K562 (cell line): ENCODE measurements at regions not wholly inside any gene's neighbourhood (a gene's known extent, or its start where the extent isn't known, plus 50 kb on each side); places are given as distances from the start of the nearest gene placed in this dataset.

Source experiments
- BRF1 ChIP-seq: IDR thresholded peaks from 3 replicates; pipeline ENCODE4 v1.6.1; 2011; ENCODE audit warnings: borderline replicate concordance, mild to moderate bottlenecking; ENCODE audit not compliant: insufficient read length; ENCODE audit errors: extremely low read depth
- GTF2F1 ChIP-seq: IDR thresholded peaks from 2 replicates; pipeline ENCODE4 v1.6.1; 2011; ENCODE audit warnings: low read depth, low read length, improper control_type of control experiment
- MCM2 ChIP-seq: fragments of 450-650 bp; IDR thresholded peaks from 2 replicates; pipeline ENCODE4 v1.6.1; 2017; ENCODE audit warnings: low read depth, mild to moderate bottlenecking
- MTA1 ChIP-seq: fragments of 450-650 bp; IDR thresholded peaks from 2 replicates; pipeline ENCODE4 v1.6.1; 2017; ENCODE audit warnings: borderline replicate concordance
- SIX5 ChIP-seq, 2 experiments: IDR thresholded peaks; 2 replicates each; pipeline ENCODE4 v1.6.1; 2011; ENCODE audit warnings: low read length in 2 of 2, borderline replicate concordance in 1 of 2, low read depth in 1 of 2, mild to moderate bottlenecking in 1 of 2, moderate library complexity in 1 of 2; ENCODE audit not compliant: insufficient read depth in 1 of 2
- ZFP36 ChIP-seq: fragments of 150-350 bp; IDR thresholded peaks from 2 replicates; pipeline ENCODE4 v1.6.1; 2018; ENCODE audit warnings: low read length, low read depth; ENCODE audit not compliant: partially characterized antibody
- TF ChIP-seq, protein P1 (sequence below): fragments of 200-600 bp; sonication (generic); IDR thresholded peaks from one replicate; pipeline ENCODE4 v1.6.1; 2012; ENCODE audit warnings: mild to moderate bottlenecking, low read depth, low read length, inconsistent platforms
- TF ChIP-seq, protein P2 (sequence below): fragments of 250-450 bp; sonication (Bioruptor Pico); IDR thresholded peaks from 2 replicates; pipeline ENCODE4 v1.4.0; 2020; ENCODE audit warnings: mild to moderate bottlenecking
- TF ChIP-seq, protein P3 (sequence below), 3 experiments: IDR thresholded peaks in 2 of 3; conservative IDR thresholded peaks in 1 of 3; 2 replicates each; pipeline ENCODE4 v1.5.1; 2011 to 2012; ENCODE audit warnings: low read length in 3 of 3, mild to moderate bottlenecking in 3 of 3, control low read depth in 2 of 3, improper control_type of control experiment in 1 of 3, inconsistent platforms in 1 of 3, low read depth in 1 of 3, mixed read lengths in 1 of 3, moderate library complexity in 1 of 3; ENCODE audit not compliant: insufficient read depth in 2 of 3
- TF ChIP-seq, protein P4 (sequence below): fragments of 200-400 bp; formaldehyde crosslinking; IDR thresholded peaks from 2 replicates; pipeline ENCODE4 v1.6.1; 2017; ENCODE audit warnings: mild to moderate bottlenecking, low read depth, low read length, moderate library complexity

DNA sequence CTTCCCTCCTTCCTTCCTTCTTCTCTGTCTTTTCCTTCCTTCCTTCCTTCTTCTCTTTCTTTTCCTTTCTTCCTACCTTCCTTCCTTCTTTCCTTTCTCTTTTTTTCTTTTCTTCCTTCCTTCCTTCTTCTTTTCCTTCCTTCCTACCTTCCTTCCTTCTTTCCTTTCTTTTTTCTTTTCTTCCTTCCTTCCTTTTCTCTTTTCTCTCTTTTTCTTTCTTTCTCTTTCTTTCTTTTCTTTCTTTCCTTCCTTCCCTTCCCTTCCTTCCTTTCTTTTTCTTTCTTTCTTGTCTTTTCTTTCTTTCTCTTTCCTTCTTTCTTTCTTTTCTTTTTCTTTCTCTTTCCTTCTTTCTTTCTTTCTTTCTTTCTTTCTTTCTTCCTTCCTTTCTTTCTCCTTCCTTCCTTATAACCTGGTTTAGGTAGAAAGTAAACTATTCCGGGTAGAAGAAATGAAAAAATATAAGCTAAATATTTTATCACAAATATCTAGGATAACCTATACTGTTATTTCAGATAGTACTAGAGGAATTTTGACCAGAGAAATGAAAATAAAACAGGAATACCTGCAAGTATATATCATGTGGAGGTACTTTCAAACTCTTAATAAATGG lies 1741.8 kb upstream of the CDH9 start (continued):
- TF ChIP-seq, protein P1, sequence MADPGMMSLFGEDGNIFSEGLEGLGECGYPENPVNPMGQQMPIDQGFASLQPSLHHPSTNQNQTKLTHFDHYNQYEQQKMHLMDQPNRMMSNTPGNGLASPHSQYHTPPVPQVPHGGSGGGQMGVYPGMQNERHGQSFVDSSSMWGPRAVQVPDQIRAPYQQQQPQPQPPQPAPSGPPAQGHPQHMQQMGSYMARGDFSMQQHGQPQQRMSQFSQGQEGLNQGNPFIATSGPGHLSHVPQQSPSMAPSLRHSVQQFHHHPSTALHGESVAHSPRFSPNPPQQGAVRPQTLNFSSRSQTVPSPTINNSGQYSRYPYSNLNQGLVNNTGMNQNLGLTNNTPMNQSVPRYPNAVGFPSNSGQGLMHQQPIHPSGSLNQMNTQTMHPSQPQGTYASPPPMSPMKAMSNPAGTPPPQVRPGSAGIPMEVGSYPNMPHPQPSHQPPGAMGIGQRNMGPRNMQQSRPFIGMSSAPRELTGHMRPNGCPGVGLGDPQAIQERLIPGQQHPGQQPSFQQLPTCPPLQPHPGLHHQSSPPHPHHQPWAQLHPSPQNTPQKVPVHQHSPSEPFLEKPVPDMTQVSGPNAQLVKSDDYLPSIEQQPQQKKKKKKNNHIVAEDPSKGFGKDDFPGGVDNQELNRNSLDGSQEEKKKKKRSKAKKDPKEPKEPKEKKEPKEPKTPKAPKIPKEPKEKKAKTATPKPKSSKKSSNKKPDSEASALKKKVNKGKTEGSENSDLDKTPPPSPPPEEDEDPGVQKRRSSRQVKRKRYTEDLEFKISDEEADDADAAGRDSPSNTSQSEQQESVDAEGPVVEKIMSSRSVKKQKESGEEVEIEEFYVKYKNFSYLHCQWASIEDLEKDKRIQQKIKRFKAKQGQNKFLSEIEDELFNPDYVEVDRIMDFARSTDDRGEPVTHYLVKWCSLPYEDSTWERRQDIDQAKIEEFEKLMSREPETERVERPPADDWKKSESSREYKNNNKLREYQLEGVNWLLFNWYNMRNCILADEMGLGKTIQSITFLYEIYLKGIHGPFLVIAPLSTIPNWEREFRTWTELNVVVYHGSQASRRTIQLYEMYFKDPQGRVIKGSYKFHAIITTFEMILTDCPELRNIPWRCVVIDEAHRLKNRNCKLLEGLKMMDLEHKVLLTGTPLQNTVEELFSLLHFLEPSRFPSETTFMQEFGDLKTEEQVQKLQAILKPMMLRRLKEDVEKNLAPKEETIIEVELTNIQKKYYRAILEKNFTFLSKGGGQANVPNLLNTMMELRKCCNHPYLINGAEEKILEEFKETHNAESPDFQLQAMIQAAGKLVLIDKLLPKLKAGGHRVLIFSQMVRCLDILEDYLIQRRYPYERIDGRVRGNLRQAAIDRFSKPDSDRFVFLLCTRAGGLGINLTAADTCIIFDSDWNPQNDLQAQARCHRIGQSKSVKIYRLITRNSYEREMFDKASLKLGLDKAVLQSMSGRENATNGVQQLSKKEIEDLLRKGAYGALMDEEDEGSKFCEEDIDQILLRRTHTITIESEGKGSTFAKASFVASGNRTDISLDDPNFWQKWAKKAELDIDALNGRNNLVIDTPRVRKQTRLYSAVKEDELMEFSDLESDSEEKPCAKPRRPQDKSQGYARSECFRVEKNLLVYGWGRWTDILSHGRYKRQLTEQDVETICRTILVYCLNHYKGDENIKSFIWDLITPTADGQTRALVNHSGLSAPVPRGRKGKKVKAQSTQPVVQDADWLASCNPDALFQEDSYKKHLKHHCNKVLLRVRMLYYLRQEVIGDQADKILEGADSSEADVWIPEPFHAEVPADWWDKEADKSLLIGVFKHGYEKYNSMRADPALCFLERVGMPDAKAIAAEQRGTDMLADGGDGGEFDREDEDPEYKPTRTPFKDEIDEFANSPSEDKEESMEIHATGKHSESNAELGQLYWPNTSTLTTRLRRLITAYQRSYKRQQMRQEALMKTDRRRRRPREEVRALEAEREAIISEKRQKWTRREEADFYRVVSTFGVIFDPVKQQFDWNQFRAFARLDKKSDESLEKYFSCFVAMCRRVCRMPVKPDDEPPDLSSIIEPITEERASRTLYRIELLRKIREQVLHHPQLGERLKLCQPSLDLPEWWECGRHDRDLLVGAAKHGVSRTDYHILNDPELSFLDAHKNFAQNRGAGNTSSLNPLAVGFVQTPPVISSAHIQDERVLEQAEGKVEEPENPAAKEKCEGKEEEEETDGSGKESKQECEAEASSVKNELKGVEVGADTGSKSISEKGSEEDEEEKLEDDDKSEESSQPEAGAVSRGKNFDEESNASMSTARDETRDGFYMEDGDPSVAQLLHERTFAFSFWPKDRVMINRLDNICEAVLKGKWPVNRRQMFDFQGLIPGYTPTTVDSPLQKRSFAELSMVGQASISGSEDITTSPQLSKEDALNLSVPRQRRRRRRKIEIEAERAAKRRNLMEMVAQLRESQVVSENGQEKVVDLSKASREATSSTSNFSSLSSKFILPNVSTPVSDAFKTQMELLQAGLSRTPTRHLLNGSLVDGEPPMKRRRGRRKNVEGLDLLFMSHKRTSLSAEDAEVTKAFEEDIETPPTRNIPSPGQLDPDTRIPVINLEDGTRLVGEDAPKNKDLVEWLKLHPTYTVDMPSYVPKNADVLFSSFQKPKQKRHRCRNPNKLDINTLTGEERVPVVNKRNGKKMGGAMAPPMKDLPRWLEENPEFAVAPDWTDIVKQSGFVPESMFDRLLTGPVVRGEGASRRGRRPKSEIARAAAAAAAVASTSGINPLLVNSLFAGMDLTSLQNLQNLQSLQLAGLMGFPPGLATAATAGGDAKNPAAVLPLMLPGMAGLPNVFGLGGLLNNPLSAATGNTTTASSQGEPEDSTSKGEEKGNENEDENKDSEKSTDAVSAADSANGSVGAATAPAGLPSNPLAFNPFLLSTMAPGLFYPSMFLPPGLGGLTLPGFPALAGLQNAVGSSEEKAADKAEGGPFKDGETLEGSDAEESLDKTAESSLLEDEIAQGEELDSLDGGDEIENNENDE = no peak
- TF ChIP-seq, protein P2, sequence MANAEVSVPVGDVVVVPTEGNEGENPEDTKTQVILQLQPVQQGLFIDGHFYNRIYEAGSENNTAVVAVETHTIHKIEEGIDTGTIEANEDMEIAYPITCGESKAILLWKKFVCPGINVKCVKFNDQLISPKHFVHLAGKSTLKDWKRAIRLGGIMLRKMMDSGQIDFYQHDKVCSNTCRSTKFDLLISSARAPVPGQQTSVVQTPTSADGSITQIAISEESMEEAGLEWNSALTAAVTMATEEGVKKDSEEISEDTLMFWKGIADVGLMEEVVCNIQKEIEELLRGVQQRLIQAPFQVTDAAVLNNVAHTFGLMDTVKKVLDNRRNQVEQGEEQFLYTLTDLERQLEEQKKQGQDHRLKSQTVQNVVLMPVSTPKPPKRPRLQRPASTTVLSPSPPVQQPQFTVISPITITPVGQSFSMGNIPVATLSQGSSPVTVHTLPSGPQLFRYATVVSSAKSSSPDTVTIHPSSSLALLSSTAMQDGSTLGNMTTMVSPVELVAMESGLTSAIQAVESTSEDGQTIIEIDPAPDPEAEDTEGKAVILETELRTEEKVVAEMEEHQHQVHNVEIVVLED (CRISPR knock-in tag) = no peak
- TF ChIP-seq, protein P3, sequence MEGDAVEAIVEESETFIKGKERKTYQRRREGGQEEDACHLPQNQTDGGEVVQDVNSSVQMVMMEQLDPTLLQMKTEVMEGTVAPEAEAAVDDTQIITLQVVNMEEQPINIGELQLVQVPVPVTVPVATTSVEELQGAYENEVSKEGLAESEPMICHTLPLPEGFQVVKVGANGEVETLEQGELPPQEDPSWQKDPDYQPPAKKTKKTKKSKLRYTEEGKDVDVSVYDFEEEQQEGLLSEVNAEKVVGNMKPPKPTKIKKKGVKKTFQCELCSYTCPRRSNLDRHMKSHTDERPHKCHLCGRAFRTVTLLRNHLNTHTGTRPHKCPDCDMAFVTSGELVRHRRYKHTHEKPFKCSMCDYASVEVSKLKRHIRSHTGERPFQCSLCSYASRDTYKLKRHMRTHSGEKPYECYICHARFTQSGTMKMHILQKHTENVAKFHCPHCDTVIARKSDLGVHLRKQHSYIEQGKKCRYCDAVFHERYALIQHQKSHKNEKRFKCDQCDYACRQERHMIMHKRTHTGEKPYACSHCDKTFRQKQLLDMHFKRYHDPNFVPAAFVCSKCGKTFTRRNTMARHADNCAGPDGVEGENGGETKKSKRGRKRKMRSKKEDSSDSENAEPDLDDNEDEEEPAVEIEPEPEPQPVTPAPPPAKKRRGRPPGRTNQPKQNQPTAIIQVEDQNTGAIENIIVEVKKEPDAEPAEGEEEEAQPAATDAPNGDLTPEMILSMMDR (IDR thresholded peaks at IDR 0.05 in 2 of 3, conservative IDR thresholded peaks at IDR 0.05 in 1 of 3; ENCODE audit: insufficient read depth in 2 of 3, low read depth in 1 of 3, low read length in 3 of 3) = no peak
- TF ChIP-seq SIX5 (IDR thresholded peaks at IDR 0.05; ENCODE audit: borderline replicate concordance in 1 of 2, insufficient read depth in 1 of 2, low read depth in 1 of 2, low read length in 2 of 2) = no peak
- no peak for TF ChIP-seq GTF2F1
- TF ChIP-seq MCM2 = no peak
- TF ChIP-seq ZFP36 = no peak
- 0 out of 2 replicates have a peak, but pooled peaks have one; percentile 23 for TF ChIP-seq MTA1
- TF ChIP-seq, protein P4, sequence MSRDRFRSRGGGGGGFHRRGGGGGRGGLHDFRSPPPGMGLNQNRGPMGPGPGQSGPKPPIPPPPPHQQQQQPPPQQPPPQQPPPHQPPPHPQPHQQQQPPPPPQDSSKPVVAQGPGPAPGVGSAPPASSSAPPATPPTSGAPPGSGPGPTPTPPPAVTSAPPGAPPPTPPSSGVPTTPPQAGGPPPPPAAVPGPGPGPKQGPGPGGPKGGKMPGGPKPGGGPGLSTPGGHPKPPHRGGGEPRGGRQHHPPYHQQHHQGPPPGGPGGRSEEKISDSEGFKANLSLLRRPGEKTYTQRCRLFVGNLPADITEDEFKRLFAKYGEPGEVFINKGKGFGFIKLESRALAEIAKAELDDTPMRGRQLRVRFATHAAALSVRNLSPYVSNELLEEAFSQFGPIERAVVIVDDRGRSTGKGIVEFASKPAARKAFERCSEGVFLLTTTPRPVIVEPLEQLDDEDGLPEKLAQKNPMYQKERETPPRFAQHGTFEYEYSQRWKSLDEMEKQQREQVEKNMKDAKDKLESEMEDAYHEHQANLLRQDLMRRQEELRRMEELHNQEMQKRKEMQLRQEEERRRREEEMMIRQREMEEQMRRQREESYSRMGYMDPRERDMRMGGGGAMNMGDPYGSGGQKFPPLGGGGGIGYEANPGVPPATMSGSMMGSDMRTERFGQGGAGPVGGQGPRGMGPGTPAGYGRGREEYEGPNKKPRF = no peak
- TF ChIP-seq BRF1 = no peak
